ENCODE measurements at regions not wholly inside any gene's neighbourhood (a gene's known extent, or its start where the extent isn't known, plus 50 kb on each side); places are given as distances from the start of the nearest gene placed in this dataset.
A peak's percentile ranks its signal among the peaks of the same experiment; 100 is the strongest.

- TF ChIP-seq CTCF (IDR thresholded peaks at IDR 0.05) (no peak), POLR2A (IDR thresholded peaks at IDR 0.05) (no peak)
- H3K4me1 ChIP-seq (replicated peaks in 1 of 2) = no peaks in the 10 kb centered on the region
- H3K27ac ChIP-seq = no peak overlapping the region
- H3K36me3 ChIP-seq (replicated peaks in 1 of 2) = no peaks in the 10 kb centered on the region
- intact Hi-C loops (cut with DNase I) = no loop called here
- H3K27me3 ChIP-seq = no peaks in the 10 kb centered on the region
- no peak overlapping the region for H3K4me3 ChIP-seq
- no peaks in the 10 kb centered on the region for H3K9me3 ChIP-seq (replicated peaks in 1 of 3)
- no peak for DNase-seq
Observed at GRCh38 chr2:220678943-220679342, 893.2 kb downstream of the EPHA4 start.

- H3K27me3 ChIP-seq = peaks cover 8% of the 10 kb centered on the region
- no peaks in the 10 kb centered on the region for H3K36me3 ChIP-seq (replicated peaks in 1 of 2)
- 57 to 85% (median 80%) methylated on average over 1 of the region's 1 CpG for WGBS, 4 donors
- H3K4me1 ChIP-seq (replicated peaks in 1 of 2) = no peaks in the 10 kb centered on the region
- no peak overlapping the region for H3K27ac ChIP-seq
- H3K4me3 ChIP-seq = no peak overlapping the region
- no peaks in the 10 kb centered on the region for H3K9me3 ChIP-seq (replicated peaks in 1 of 3)
- intact Hi-C loops (cut with DNase I) = no loop called here
- TF ChIP-seq POLR2A (IDR thresholded peaks at IDR 0.05) (no peak), CTCF (IDR thresholded peaks at IDR 0.05) (no peak)
- DNase-seq = no peak
Observed at GRCh38 chr2:220682616-220683015, 889.5 kb downstream of the EPHA4 start.

- Histone ChIP-seq H3K27me3 (peaks cover 8% of the 10 kb centered on the region), H3K4me1 (replicated peaks in 1 of 2) (no peaks in the 10 kb centered on the region), H3K27ac (no peak overlapping the region), H3K4me3 (no peak overlapping the region), H3K36me3 (replicated peaks in 1 of 2) (no peaks in the 10 kb centered on the region), H3K9me3 (replicated peaks in 1 of 3) (no peaks in the 10 kb centered on the region)
- 60 to 74% (median 69%) methylated on average over 6 of the region's 6 CpGs for WGBS, 4 donors
- intact Hi-C loops (cut with DNase I) = no loop called here
- DNase-seq = no peak
- TF ChIP-seq CTCF (IDR thresholded peaks at IDR 0.05) (no peak), POLR2A (IDR thresholded peaks at IDR 0.05) (no peak)
Observed at GRCh38 chr2:220684099-220684498, 888.0 kb downstream of the EPHA4 start.

GRCh38 chr2:220687231-220687843 is 884.8 kb downstream of the EPHA4 start:
- no peak overlapping the region for H3K27ac ChIP-seq
- H3K9me3 ChIP-seq (replicated peaks in 1 of 3) = no peaks in the 10 kb centered on the region
- no peaks in the 10 kb centered on the region for H3K4me1 ChIP-seq (replicated peaks in 1 of 2)
- TF ChIP-seq CTCF (IDR thresholded peaks at IDR 0.05) (peak; percentile 72 to 91 (median 86)), POLR2A (IDR thresholded peaks at IDR 0.05) (no peak)
- peak; percentile 71 to 88 (median 81) for DNase-seq
- no peaks in the 10 kb centered on the region for H3K36me3 ChIP-seq (replicated peaks in 1 of 2)
- peaks cover 8% of the 10 kb centered on the region for H3K27me3 ChIP-seq
- intact Hi-C loops (cut with DNase I) = loop anchor here (2.0 to 5.0 kb wide), 2 partner anchors 885 kb away; partner anchors contain the start of gene EPHA4 (in 2 of the 2)
- H3K4me3 ChIP-seq = no peak overlapping the region
- WGBS, 4 donors = 46 to 53% (median 49%) methylated on average over 15 of the region's 15 CpGs
